Adipocyte (in vitro differentiated cells): ENCODE measurements at regions not wholly inside any gene's neighbourhood (a gene's known extent, or its start where the extent isn't known, plus 50 kb on each side); places are given as distances from the start of the nearest gene placed in this dataset.

Experiments used
- DNase-seq: peaks from one replicate; pipeline ENCODE4 v3.0.0-alpha.2; 2015; ENCODE audit warnings: low read depth
- H3K27me3 ChIP-seq: replicated peaks from 2 replicates; pipeline ENCODE4 v1.7.0; 2013; ENCODE audit warnings: mild to moderate bottlenecking, low read length, moderate library complexity; ENCODE audit not compliant: control insufficient read depth, insufficient read depth
- H3K36me3 ChIP-seq: 2 replicates; pipeline ENCODE4 v1.7.0; 2013; ENCODE audit warnings: low read length, mild to moderate bottlenecking, moderate library complexity; ENCODE audit not compliant: control insufficient read depth, insufficient read depth, severe bottlenecking
- H3K4me1 ChIP-seq: 2 replicates; pipeline ENCODE4 v1.7.0; 2013; ENCODE audit warnings: mild to moderate bottlenecking, low read length, moderate library complexity; ENCODE audit not compliant: control insufficient read depth, insufficient read depth
- H3K4me3 ChIP-seq: 2 replicates; pipeline ENCODE4 v1.7.0; 2013; ENCODE audit warnings: mild to moderate bottlenecking, low read length, moderate library complexity
- H3K9ac ChIP-seq: 2 replicates; pipeline ENCODE4 v1.7.0; 2013; ENCODE audit warnings: mild to moderate bottlenecking, low read length, moderate library complexity
- H3K9me3 ChIP-seq: 2 replicates; pipeline ENCODE4 v1.7.0; 2013; ENCODE audit warnings: mild to moderate bottlenecking, low read length, moderate library complexity; ENCODE audit not compliant: control insufficient read depth

DNA sequence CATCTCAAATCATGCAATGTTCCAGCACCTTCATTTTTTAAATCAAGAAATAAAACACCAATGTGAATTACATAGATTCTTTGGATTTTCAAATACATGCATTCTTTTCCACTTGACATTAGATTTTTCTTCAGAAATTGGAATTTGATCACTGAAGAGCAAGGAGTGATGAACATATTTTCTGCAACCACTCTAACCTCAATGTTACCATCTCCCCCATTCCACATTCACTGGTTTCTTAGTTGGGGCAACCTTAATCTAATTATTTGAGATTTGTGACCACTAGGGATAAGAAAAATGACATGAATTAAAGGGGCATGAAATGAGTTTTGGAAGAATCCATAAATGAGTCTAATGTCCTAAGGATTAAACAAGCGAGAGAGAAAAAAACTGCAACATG lies 168.7 kb upstream of the NR5A2 start:
- Histone ChIP-seq H3K4me3 (peak overlapping the region; percentile 12), H3K4me1 (peaks cover 36% of the 10 kb centered on the region), H3K36me3 (no peaks in the 10 kb centered on the region), H3K27me3 (no peaks in the 10 kb centered on the region), H3K9ac (no peak overlapping the region), H3K9me3 (no peaks in the 10 kb centered on the region)
- peak; percentile 15 for DNase-seq

GRCh38 chr1:199859491-199859933 lies 168.0 kb upstream of the NR5A2 start:
- Histone ChIP-seq H3K27me3 (no peaks in the 10 kb centered on the region), H3K4me3 (peak overlapping the region; percentile 12), H3K9ac (no peak overlapping the region), H3K9me3 (no peaks in the 10 kb centered on the region), H3K36me3 (no peaks in the 10 kb centered on the region), H3K4me1 (peaks cover 36% of the 10 kb centered on the region)
- peak; percentile 88 for DNase-seq

DNA sequence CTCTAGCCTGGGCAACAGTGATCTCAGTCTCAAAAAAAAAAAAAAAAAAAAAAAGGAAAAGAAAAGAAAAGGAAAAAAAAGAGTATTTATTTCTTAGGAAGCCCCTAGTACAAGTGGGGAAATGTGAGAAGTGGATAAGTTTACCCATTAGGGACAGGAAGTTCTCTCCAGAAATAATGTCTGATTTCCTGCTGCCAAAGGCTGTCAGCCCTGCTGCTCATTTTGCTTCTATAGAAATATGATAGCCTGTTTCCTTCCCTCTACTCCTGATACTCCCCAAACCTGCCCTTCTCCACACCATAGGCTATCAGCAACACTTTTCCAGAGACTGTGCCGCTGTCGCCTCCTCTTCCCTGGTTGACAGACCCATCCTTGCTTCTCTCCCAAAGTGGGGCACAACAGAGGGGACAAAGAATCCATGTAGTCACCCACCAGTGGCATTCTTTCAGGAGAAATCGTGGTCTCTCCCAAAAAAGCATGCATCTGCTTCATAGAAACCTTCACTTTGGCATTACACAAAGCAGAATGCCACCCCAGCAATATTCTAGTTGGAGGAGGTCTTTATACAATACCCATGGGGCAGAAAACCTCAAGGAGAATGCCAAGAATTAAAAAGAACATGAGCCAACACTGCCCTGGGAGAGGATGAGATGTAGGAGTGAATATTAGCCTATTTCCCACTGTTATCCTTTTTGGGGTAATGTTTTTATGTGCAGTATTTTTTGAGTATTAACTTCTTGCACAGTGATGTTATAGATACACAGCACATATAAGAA lies 166.3 kb upstream of the NR5A2 start:
- peak; percentile 17 for DNase-seq
- Histone ChIP-seq H3K27me3 (no peaks in the 10 kb centered on the region), H3K4me3 (no peak overlapping the region), H3K9ac (no peak overlapping the region), H3K36me3 (no peaks in the 10 kb centered on the region), H3K9me3 (no peaks in the 10 kb centered on the region), H3K4me1 (peaks cover 31% of the 10 kb centered on the region)

DNA sequence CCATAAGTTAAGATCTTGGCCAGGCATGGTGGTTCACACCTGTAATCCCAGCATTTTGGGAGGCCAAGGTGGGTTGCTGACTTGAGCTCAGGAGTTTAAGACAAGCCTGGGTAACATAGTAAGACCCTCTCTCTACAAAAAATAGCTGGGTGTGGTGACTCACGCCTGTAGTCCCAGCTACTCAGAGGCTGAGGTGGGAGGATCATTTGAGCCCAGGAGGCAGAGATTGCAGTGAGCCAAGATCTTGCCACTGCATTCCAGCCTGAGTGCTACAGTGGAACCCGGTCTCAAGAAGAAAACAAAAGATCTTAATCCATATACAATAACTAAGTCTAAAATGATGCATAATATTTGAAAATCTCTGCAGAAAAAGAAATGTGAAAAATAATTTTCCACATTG lies 165.5 kb upstream of the NR5A2 start:
- no peaks in the 10 kb centered on the region for H3K9me3 ChIP-seq
- DNase-seq: no peak
- H3K9ac ChIP-seq: no peak overlapping the region
- H3K4me1 ChIP-seq: peaks cover 25% of the 10 kb centered on the region
- H3K4me3 ChIP-seq: no peak overlapping the region
- no peaks in the 10 kb centered on the region for H3K36me3 ChIP-seq
- no peaks in the 10 kb centered on the region for H3K27me3 ChIP-seq

GRCh38 chr1:199866210-199866617 lies 161.3 kb upstream of the NR5A2 start:
- Histone ChIP-seq H3K27me3 (no peaks in the 10 kb centered on the region), H3K9ac (no peak overlapping the region), H3K9me3 (no peaks in the 10 kb centered on the region), H3K4me3 (no peak overlapping the region), H3K36me3 (no peaks in the 10 kb centered on the region), H3K4me1 (peaks cover 5% of the 10 kb centered on the region)
- DNase-seq: no peak

DNA sequence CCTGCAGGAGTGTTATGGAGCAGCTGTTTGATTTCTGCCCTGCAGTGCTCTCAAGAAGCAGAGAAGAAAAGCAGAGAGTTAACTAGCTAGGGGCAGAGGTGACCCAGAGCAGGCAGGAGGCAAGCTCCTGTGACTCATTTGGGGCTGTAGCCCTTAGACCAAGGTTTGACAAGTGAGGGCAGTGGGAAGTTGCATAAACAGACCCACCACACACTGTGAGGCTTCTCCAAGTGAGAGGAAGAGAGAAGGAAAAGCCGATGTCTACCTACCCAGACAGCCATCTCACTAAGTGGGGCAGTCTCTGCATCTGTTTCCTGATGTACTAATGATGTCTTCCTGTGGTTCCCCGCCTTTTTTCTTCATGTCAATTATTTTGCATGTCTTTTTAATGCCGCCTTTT lies 159.9 kb upstream of the NR5A2 start:
- Histone ChIP-seq H3K4me3 (no peak overlapping the region), H3K9me3 (no peaks in the 10 kb centered on the region), H3K9ac (no peak overlapping the region), H3K4me1 (no peaks in the 10 kb centered on the region), H3K27me3 (no peaks in the 10 kb centered on the region), H3K36me3 (no peaks in the 10 kb centered on the region)
- DNase-seq: no peak

- no peaks in the 10 kb centered on the region for H3K36me3 ChIP-seq
- no peaks in the 10 kb centered on the region for H3K27me3 ChIP-seq
- H3K9me3 ChIP-seq: no peaks in the 10 kb centered on the region
- no peaks in the 10 kb centered on the region for H3K4me1 ChIP-seq
- H3K4me3 ChIP-seq: no peak overlapping the region
- H3K9ac ChIP-seq: no peak overlapping the region
- DNase-seq: no peak
These were observed 158.7 kb upstream of the NR5A2 start for GRCh38 chr1:199868777-199869176.

DNA sequence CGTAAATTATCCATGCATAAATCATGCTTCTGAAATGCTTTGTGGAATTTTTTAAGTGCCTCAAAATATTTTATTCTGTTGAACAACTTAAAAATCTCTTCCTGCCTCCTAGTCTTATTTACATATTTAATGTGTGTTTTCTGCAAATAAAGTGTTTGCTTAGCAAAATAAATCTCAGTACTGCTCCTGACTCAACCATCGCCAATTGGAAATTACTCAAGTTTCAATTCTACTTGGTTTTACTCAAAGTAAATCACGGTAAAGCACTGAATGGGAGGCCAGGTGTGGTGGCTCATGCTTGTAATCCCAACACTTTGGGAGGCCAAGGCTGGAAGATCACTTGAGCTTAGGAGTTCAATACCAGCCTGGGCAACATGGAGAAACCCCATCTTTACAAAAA lies 152.2 kb upstream of the NR5A2 start:
- no peak overlapping the region for H3K4me3 ChIP-seq
- H3K36me3 ChIP-seq: no peaks in the 10 kb centered on the region
- H3K27me3 ChIP-seq: no peaks in the 10 kb centered on the region
- no peak for DNase-seq
- no peaks in the 10 kb centered on the region for H3K4me1 ChIP-seq
- no peak overlapping the region for H3K9ac ChIP-seq
- no peaks in the 10 kb centered on the region for H3K9me3 ChIP-seq

GRCh38 chr1:199875856-199876255 lies 151.7 kb upstream of the NR5A2 start:
- Histone ChIP-seq H3K9ac (no peak overlapping the region), H3K9me3 (no peaks in the 10 kb centered on the region), H3K4me1 (no peaks in the 10 kb centered on the region), H3K27me3 (no peaks in the 10 kb centered on the region), H3K4me3 (no peak overlapping the region), H3K36me3 (no peaks in the 10 kb centered on the region)
- no peak for DNase-seq

GRCh38 chr1:199877526-199878384 lies 149.8 kb upstream of the NR5A2 start:
- DNase-seq: no peak
- Histone ChIP-seq H3K36me3 (no peaks in the 10 kb centered on the region), H3K4me3 (no peak overlapping the region), H3K27me3 (no peaks in the 10 kb centered on the region), H3K4me1 (no peaks in the 10 kb centered on the region), H3K9ac (no peak overlapping the region), H3K9me3 (no peaks in the 10 kb centered on the region)

DNA sequence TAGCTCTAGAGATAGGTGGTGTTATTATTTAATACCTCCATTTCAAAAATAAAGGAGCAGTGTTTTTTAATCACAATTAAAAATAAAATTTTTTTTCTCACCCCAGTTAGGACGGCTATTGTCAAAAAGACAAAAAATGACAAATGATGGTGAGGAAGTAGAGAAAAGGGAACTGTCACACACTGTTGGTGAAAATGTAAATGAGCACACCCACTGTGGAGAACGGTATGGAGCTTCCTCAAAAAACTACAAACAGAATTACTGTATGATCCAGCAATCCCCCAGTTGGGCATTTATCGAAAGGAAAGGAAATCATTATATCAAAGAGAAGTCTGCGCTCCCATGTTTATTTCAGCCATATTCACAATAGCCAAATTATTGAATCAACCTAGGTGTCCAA lies 148.7 kb upstream of the NR5A2 start:
- Histone ChIP-seq H3K4me1 (no peaks in the 10 kb centered on the region), H3K9me3 (no peaks in the 10 kb centered on the region), H3K27me3 (no peaks in the 10 kb centered on the region), H3K9ac (no peak overlapping the region), H3K36me3 (no peaks in the 10 kb centered on the region), H3K4me3 (no peak overlapping the region)
- DNase-seq: no peak
